ENCODE measurements at regions not wholly inside any gene's neighbourhood (a gene's known extent, or its start where the extent isn't known, plus 50 kb on each side); places are given as distances from the start of the nearest gene placed in this dataset.

DNA sequence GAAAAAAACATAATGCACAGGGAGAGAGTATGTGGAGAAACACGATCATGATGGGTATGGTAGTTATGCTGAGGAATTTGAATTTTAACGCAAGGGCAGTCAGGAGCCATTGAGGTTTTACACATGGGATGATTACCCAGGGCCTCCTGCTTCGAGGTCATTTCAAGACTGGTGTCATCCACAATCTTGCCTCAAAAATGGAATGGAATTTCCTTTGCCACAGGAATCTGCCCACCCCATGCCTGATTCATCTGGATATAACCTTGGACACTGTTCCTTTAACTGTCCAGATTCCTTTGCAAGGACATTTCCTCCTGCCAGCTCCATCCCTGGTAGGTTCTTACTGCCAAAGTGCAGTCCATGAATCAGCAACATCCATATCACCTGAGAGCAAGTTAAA, 655.9 kb upstream of the TENM4 start:
- no peak for TF ChIP-seq SP1 (IDR thresholded peaks at IDR 0.05)
- TF ChIP-seq SP1 (CRISPR knock-in tag; IDR thresholded peaks at IDR 0.05): no peak
- no peak for TF ChIP-seq GABPB1 (CRISPR knock-in tag; IDR thresholded peaks at IDR 0.05)
- TF ChIP-seq, protein P1, sequence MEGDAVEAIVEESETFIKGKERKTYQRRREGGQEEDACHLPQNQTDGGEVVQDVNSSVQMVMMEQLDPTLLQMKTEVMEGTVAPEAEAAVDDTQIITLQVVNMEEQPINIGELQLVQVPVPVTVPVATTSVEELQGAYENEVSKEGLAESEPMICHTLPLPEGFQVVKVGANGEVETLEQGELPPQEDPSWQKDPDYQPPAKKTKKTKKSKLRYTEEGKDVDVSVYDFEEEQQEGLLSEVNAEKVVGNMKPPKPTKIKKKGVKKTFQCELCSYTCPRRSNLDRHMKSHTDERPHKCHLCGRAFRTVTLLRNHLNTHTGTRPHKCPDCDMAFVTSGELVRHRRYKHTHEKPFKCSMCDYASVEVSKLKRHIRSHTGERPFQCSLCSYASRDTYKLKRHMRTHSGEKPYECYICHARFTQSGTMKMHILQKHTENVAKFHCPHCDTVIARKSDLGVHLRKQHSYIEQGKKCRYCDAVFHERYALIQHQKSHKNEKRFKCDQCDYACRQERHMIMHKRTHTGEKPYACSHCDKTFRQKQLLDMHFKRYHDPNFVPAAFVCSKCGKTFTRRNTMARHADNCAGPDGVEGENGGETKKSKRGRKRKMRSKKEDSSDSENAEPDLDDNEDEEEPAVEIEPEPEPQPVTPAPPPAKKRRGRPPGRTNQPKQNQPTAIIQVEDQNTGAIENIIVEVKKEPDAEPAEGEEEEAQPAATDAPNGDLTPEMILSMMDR (CRISPR knock-in tag; IDR thresholded peaks at IDR 0.05): no peak
- no peak for TF ChIP-seq SUZ12 (IDR thresholded peaks at IDR 0.05; ENCODE audit: low read depth, low read length)
- TF ChIP-seq, protein P2, sequence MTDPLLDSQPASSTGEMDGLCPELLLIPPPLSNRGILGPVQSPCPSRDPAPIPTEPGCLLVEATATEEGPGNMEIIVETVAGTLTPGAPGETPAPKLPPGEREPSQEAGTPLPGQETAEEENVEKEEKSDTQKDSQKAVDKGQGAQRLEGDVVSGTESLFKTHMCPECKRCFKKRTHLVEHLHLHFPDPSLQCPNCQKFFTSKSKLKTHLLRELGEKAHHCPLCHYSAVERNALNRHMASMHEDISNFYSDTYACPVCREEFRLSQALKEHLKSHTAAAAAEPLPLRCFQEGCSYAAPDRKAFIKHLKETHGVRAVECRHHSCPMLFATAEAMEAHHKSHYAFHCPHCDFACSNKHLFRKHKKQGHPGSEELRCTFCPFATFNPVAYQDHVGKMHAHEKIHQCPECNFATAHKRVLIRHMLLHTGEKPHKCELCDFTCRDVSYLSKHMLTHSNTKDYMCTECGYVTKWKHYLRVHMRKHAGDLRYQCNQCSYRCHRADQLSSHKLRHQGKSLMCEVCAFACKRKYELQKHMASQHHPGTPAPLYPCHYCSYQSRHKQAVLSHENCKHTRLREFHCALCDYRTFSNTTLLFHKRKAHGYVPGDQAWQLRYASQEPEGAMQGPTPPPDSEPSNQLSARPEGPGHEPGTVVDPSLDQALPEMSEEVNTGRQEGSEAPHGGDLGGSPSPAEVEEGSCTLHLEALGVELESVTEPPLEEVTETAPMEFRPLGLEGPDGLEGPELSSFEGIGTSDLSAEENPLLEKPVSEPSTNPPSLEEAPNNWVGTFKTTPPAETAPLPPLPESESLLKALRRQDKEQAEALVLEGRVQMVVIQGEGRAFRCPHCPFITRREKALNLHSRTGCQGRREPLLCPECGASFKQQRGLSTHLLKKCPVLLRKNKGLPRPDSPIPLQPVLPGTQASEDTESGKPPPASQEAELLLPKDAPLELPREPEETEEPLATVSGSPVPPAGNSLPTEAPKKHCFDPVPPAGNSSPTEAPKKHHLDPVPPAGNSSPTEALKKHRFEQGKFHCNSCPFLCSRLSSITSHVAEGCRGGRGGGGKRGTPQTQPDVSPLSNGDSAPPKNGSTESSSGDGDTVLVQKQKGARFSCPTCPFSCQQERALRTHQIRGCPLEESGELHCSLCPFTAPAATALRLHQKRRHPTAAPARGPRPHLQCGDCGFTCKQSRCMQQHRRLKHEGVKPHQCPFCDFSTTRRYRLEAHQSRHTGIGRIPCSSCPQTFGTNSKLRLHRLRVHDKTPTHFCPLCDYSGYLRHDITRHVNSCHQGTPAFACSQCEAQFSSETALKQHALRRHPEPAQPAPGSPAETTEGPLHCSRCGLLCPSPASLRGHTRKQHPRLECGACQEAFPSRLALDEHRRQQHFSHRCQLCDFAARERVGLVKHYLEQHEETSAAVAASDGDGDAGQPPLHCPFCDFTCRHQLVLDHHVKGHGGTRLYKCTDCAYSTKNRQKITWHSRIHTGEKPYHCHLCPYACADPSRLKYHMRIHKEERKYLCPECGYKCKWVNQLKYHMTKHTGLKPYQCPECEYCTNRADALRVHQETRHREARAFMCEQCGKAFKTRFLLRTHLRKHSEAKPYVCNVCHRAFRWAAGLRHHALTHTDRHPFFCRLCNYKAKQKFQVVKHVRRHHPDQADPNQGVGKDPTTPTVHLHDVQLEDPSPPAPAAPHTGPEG (CRISPR knock-in tag; IDR thresholded peaks at IDR 0.05): no peak
- no peak for TF ChIP-seq MAX (IDR thresholded peaks at IDR 0.05)
- TF ChIP-seq ZNF557 (CRISPR knock-in tag; IDR thresholded peaks at IDR 0.05): no peak
